VCaP (cell line): ENCODE measurements at regions not wholly inside any gene's neighbourhood (a gene's known extent, or its start where the extent isn't known, plus 50 kb on each side); places are given as distances from the start of the nearest gene placed in this dataset.
A peak's percentile ranks its signal among the peaks of the same experiment; 100 is the strongest.
"Not testable (repeated sequence)": the region's sequence is repeated elsewhere in the genome, so short reads cannot be mapped to it uniquely, and the experiment has no call there.

Experiments used
- H3K27ac ChIP-seq: fragments of 450-650 bp; 2 replicates; pipeline ENCODE4 v1.5.1; 2017
- TF ChIP-seq, protein P1 (sequence below): fragments of 450-650 bp; conservative IDR thresholded peaks from 2 replicates; pipeline ENCODE4 v1.5.1; 2017; ENCODE audit warnings: mild to moderate bottlenecking, moderate library complexity

DNA sequence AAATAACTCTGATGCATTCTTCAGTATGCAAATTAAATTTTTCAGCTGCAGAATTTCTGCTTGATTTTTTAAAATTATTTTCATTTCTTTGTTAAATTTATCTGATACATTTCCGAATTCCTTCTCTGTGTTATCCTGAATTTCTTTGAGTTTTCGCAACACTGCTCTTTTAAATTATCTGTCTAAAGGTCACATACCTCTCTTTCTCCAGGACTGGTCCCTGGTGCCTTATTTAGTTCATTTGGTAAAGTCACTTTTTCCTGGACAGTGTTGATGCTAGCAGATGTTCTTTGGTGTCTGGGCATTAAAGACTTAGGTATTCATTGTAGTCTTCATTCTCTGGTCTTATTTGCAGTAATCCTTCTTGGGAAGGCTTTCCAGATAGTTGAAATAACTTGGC is 577.4 kb upstream of the LUZP2 start:
- H3K27ac ChIP-seq = peak overlapping the region; percentile 7; the same call in 1 of the 2 replicates
- TF ChIP-seq, protein P1, sequence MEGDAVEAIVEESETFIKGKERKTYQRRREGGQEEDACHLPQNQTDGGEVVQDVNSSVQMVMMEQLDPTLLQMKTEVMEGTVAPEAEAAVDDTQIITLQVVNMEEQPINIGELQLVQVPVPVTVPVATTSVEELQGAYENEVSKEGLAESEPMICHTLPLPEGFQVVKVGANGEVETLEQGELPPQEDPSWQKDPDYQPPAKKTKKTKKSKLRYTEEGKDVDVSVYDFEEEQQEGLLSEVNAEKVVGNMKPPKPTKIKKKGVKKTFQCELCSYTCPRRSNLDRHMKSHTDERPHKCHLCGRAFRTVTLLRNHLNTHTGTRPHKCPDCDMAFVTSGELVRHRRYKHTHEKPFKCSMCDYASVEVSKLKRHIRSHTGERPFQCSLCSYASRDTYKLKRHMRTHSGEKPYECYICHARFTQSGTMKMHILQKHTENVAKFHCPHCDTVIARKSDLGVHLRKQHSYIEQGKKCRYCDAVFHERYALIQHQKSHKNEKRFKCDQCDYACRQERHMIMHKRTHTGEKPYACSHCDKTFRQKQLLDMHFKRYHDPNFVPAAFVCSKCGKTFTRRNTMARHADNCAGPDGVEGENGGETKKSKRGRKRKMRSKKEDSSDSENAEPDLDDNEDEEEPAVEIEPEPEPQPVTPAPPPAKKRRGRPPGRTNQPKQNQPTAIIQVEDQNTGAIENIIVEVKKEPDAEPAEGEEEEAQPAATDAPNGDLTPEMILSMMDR = no peak

DNA sequence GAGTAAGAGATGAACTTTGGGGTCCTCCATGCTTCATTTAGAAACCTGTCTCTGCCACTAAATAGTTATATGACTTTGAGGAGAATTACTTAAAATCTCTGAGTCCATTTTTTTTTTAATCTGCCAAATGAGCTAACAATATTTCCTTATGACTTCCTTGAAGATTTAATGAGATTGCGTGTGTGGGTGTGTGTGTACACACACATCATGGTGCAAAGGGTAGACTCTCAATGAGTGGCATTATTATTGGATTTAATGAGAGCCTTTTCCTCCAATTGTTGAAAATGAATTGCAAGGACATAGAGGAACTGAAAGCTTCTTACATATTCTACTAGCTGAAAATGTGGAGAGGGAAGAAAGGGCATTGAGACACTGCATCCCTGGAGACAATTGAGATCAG is 573.5 kb upstream of the LUZP2 start:
- TF ChIP-seq, protein P1 = no peak
- H3K27ac ChIP-seq = no peak overlapping the region

DNA sequence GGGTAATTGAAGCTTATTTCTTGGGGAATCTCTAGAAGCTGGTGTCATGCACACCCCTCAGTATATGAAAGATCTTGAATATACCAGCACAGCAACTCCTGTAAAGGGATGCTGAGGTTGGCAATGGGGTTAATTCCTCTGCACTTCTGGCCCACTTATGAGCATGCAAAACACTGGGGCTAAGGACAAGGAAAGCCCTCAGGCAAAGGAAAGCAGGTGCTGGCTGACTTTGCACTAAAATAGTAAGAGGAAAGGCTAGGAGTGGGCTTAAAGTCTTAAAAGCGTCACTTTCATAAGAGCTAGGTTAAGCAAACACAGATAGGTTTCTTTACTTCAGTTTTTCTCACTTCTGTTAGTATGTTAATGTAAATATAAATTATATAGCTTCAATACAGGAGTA is 572.6 kb upstream of the LUZP2 start:
- TF ChIP-seq, protein P1 = no peak
- H3K27ac ChIP-seq = no peak overlapping the region

DNA sequence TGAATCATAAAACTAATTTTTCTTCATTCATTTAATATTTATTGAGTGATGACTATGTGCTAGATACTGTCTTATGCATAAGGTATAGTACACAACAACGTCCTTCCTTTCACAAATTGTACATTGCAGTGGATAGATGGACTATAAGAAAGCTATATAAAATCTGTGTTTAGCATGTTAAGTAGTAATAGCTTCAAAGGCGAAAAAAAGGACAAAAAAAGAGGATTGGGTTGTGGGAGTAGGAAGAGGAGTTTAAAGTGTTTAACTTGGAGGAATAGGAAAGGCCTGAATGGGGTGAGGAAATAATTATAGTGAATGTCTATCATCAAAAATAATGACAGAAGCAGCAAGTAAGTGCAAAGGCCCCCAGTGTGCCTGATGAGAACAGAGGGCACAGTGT is 565.4 kb upstream of the LUZP2 start:
- TF ChIP-seq, protein P1 = no peak
- peak overlapping the region; percentile 72 for H3K27ac ChIP-seq

DNA sequence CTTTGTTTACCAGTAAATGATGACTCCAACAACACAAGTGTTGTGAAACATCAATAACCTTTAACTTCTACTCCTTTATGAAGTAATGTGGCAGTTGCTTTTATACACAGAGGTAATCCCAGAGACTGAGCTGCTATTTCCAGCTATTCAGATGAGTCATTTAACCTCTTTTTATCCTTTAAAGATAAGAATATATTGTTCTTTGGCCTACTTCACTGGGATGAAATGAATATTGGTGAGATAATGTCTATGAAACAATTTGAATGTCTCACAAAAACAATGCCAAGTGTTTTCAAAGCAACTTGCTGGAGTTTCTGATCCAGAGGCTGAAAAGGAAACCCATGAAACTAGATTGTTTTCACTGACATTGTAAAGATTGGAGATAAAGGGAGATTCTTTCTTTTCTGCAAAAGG is 564.4 kb upstream of the LUZP2 start:
- peak overlapping the region; percentile 72 for H3K27ac ChIP-seq
- TF ChIP-seq, protein P1 = no peak

DNA sequence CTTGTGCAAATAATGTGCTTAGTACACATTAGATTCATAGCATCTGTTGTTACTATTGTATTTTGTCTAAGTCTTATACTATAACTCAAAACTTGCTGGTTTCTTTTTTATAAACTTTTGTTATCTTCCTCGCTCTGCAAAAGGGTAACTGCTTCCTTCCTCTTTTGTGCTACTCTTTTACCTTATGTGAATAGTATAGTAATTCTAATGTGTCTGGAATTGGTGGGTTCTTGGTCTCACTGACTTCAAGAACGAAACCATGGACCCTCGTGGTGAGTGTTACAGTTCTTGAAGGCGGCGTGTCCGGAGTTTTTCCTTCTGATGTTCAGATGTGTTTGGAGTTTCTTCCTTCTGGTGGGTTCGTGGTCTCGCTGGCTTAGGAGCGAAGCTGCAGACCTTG is 563.1 kb upstream of the LUZP2 start:
- TF ChIP-seq, protein P1 = no peak
- peak overlapping the region; percentile 72 for H3K27ac ChIP-seq

DNA sequence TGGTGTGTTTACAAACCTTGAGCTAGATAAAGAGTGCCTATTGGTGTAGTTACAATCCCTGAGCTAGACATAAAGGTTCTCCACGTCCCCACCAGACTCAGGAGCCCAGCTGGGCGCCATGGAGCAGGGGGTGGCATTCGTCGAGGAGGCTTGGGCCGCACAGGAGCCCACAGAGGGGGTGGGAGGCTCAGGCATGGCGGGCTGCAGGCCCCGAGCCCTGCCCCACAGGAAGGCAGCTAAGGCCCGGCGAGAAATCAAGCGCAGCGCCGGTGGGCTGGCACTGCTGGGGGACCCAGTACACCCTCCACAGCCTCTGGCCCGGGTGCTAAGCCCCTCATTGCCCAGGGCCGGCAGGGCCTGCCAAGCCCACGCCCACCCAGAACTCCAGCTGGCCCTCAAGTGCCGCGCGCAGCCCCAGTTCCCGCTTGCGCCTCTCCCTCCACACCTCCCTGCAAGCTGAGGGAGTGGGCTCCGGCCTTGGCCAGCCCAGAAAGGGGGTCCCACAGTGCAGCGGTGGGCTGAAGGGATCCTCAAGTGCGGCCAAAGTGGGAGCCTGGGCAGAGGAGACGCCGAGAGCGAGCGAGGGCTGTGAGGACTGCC is 562.1 kb upstream of the LUZP2 start:
- not testable (repeated sequence) for H3K27ac ChIP-seq

DNA sequence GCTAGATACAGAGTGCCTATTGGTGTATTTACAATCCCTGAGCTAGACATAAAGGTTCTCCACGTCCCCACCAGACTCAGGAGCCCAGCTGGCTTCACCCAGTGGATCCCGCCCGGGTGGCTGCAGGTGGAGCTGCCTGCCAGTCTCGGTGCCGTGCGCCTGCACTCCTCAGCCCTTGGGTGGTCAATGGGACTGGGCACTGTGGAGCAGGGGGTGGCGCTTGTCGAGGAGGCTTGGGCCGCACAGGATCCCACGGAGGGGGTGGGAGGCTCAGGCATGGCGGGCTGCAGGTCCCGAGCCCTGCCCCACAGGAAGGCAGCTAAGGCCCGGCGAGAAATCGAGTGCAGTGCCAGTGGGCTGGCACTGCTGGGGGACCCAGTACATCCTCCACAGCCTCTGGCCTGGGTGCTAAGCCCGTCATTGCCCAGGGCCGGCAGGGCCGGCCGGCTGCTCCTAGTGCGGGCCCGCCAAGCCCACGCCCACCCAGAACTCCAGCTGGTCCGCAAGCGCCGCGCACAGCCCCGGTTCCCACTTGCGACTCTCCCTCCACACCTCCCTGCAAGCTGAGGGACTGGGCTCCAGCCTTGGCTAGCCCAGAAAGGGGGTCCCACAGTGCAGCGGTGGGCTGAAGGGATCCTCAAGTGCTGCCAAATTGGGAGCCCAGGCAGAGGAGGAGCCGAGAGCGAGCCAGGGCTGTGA is 554.6 kb upstream of the LUZP2 start:
- H3K27ac ChIP-seq = not testable (repeated sequence)
